GM08714 (cell line): ENCODE measurements at regions not wholly inside any gene's neighbourhood (a gene's known extent, or its start where the extent isn't known, plus 50 kb on each side); places are given as distances from the start of the nearest gene placed in this dataset.
"Not testable (repeated sequence)": the region's sequence is repeated elsewhere in the genome, so short reads cannot be mapped to it uniquely, and the experiment has no call there.

Source experiments
- H3K4me3 ChIP-seq: fragments of 200-500 bp; sonication (Bioruptor generic); 2 replicates; pipeline ENCODE4 v1.5.1; 2014; ENCODE audit warnings: mild to moderate bottlenecking, low read length, inconsistent platforms
- ZNF274 ChIP-seq: IDR thresholded peaks from 2 replicates; pipeline ENCODE4 v1.6.1; 2012; ENCODE audit warnings: mild to moderate bottlenecking, low read depth, low read length

- TF ChIP-seq ZNF274, result no peak
- no peak overlapping the region for H3K4me3 ChIP-seq
Measured at GRCh38 chr2:132268977-132269523, 107.3 kb upstream of the ANKRD30BL start.

- no peak for TF ChIP-seq ZNF274
- no peak overlapping the region for H3K4me3 ChIP-seq
Measured at GRCh38 chr2:132270255-132270654, 108.5 kb upstream of the ANKRD30BL start.

GRCh38 chr2:132270981-132271546 lies 109.3 kb upstream of the ANKRD30BL start:
- H3K4me3 ChIP-seq, result no peak overlapping the region
- TF ChIP-seq ZNF274, result no peak

GRCh38 chr2:132271794-132272193 lies 110.0 kb upstream of the ANKRD30BL start:
- not testable (repeated sequence) for H3K4me3 ChIP-seq

GRCh38 chr2:132272713-132273112 lies 111.0 kb upstream of the ANKRD30BL start:
- no peak for TF ChIP-seq ZNF274
- no peak overlapping the region for H3K4me3 ChIP-seq

GRCh38 chr2:132273585-132273984 lies 111.8 kb upstream of the ANKRD30BL start:
- not testable (repeated sequence) for H3K4me3 ChIP-seq

- no peak for TF ChIP-seq ZNF274
- H3K4me3 ChIP-seq, result no peak overlapping the region
Measured at GRCh38 chr2:132274000-132274399, 112.2 kb upstream of the ANKRD30BL start.

GRCh38 chr2:132275396-132275795 lies 113.6 kb upstream of the ANKRD30BL start:
- TF ChIP-seq ZNF274, result no peak
- H3K4me3 ChIP-seq, result no peak overlapping the region

GRCh38 chr2:132276571-132276981 lies 114.8 kb upstream of the ANKRD30BL start:
- H3K4me3 ChIP-seq, result no peak overlapping the region

GRCh38 chr2:132278267-132278666 lies 116.5 kb upstream of the ANKRD30BL start:
- H3K4me3 ChIP-seq, result no peak overlapping the region
- TF ChIP-seq ZNF274, result no peak

More at GRCh38 chr2:132276571-132276981, 114.8 kb upstream of the ANKRD30BL start:
- TF ChIP-seq ZNF274, result no peak

GRCh38 chr2:132279344-132279743 lies 117.6 kb upstream of the ANKRD30BL start:
- no peak for TF ChIP-seq ZNF274
- no peak overlapping the region for H3K4me3 ChIP-seq

- no peak overlapping the region for H3K4me3 ChIP-seq
- no peak for TF ChIP-seq ZNF274
Measured at GRCh38 chr2:132279930-132280615, 118.3 kb upstream of the ANKRD30BL start.

- no peak overlapping the region for H3K4me3 ChIP-seq
- no peak for TF ChIP-seq ZNF274
Measured at GRCh38 chr2:132280912-132281311, 119.2 kb upstream of the ANKRD30BL start.

- not testable (repeated sequence) for H3K4me3 ChIP-seq
Measured at GRCh38 chr2:132282104-132282503, 120.4 kb upstream of the ANKRD30BL start.

- no peak for TF ChIP-seq ZNF274
- no peak overlapping the region for H3K4me3 ChIP-seq
Measured at GRCh38 chr2:132282911-132283310, 121.2 kb upstream of the ANKRD30BL start.

- not testable (repeated sequence) for H3K4me3 ChIP-seq
Measured at GRCh38 chr2:132286289-132286911, 124.6 kb upstream of the ANKRD30BL start.

- not testable (repeated sequence) for H3K4me3 ChIP-seq
Measured at GRCh38 chr2:132287910-132288309, 126.2 kb upstream of the ANKRD30BL start.

GRCh38 chr2:132289138-132289537 lies 127.4 kb upstream of the ANKRD30BL start:
- H3K4me3 ChIP-seq, result not testable (repeated sequence)

- not testable (repeated sequence) for H3K4me3 ChIP-seq
Measured at GRCh38 chr2:132289812-132290211, 126.8 kb upstream of the GPR39 start.

GRCh38 chr2:132300592-132301378 lies 115.8 kb upstream of the GPR39 start:
- not testable (repeated sequence) for H3K4me3 ChIP-seq
